ENCODE measurements at regions not wholly inside any gene's neighbourhood (a gene's known extent, or its start where the extent isn't known, plus 50 kb on each side); places are given as distances from the start of the nearest gene placed in this dataset.

DNA sequence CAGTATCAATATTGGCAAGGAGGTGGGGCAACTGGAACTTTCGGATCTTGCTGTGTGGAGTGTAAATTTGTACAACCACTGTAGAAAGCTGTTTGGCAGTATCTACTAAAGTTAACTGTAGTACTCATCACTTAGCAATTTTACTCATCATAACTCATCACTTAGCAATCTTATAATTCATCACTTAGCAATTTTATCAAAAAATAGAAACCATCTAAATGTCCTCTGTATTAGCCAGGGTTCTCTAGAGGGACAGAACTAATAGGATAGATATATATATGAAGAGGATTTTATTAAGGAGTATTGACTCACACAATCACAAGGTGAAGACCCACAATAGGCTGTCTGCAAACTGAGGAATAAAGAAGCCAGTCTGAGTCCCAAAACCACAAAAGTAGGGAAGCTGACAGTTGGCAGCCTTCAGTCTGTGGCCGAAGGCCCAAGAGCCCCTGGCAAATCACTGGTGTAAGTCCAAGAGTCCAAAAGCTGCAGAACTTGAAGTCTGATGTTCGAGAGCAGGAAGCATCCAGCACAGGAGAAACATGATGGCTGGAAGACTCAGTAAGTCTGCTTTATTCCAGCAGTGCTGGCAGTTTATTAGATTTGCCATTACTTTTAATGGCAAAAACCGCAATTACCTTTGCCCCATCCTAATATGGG is 92.9 kb upstream of the USP47 start:
- TF ChIP-seq, protein P1, sequence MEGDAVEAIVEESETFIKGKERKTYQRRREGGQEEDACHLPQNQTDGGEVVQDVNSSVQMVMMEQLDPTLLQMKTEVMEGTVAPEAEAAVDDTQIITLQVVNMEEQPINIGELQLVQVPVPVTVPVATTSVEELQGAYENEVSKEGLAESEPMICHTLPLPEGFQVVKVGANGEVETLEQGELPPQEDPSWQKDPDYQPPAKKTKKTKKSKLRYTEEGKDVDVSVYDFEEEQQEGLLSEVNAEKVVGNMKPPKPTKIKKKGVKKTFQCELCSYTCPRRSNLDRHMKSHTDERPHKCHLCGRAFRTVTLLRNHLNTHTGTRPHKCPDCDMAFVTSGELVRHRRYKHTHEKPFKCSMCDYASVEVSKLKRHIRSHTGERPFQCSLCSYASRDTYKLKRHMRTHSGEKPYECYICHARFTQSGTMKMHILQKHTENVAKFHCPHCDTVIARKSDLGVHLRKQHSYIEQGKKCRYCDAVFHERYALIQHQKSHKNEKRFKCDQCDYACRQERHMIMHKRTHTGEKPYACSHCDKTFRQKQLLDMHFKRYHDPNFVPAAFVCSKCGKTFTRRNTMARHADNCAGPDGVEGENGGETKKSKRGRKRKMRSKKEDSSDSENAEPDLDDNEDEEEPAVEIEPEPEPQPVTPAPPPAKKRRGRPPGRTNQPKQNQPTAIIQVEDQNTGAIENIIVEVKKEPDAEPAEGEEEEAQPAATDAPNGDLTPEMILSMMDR (IDR thresholded peaks at IDR 0.05), result no peak
- TF ChIP-seq ZFX (IDR thresholded peaks at IDR 0.05; ENCODE audit: borderline replicate concordance), result no peak
